ENCODE measurements at regions not wholly inside any gene's neighbourhood (a gene's known extent, or its start where the extent isn't known, plus 50 kb on each side); places are given as distances from the start of the nearest gene placed in this dataset.
"Not testable (repeated sequence)": the region's sequence is repeated elsewhere in the genome, so short reads cannot be mapped to it uniquely, and the experiment has no call there.

GRCh38 chr20:48492015-48492714 lies 335.6 kb downstream of the PREX1 start:
- Histone ChIP-seq H3K4me3 (ENCODE audit: low read depth, low read length, poor library complexity, severe bottlenecking) (no peak overlapping the region), H3K4me1 (ENCODE audit: insufficient read depth, low read length, poor library complexity, severe bottlenecking) (no peaks in the 10 kb centered on the region), H3K9me3 (ENCODE audit: low read depth, low read length, poor library complexity, severe bottlenecking) (no peaks in the 10 kb centered on the region), H3K27me3 (replicated peaks; ENCODE audit: insufficient read depth, low read depth, low read length, poor library complexity) (peaks cover 5% of the 10 kb centered on the region), H3K36me3 (ENCODE audit: insufficient read depth, low read length, poor library complexity, severe bottlenecking) (no peaks in the 10 kb centered on the region), H3K27ac (ENCODE audit: low read depth, low read length, poor library complexity, severe bottlenecking) (no peak overlapping the region)
- ChIA-PET CTCF (no interaction called here), POLR2A (ENCODE audit: low non-redundant PET) (no interaction called here)
- no peak for TF ChIP-seq EZH2 (IDR thresholded peaks at IDR 0.05; ENCODE audit: borderline replicate concordance, low read depth, low read length, poor library complexity, severe bottlenecking)
- TF ChIP-seq, protein P1, sequence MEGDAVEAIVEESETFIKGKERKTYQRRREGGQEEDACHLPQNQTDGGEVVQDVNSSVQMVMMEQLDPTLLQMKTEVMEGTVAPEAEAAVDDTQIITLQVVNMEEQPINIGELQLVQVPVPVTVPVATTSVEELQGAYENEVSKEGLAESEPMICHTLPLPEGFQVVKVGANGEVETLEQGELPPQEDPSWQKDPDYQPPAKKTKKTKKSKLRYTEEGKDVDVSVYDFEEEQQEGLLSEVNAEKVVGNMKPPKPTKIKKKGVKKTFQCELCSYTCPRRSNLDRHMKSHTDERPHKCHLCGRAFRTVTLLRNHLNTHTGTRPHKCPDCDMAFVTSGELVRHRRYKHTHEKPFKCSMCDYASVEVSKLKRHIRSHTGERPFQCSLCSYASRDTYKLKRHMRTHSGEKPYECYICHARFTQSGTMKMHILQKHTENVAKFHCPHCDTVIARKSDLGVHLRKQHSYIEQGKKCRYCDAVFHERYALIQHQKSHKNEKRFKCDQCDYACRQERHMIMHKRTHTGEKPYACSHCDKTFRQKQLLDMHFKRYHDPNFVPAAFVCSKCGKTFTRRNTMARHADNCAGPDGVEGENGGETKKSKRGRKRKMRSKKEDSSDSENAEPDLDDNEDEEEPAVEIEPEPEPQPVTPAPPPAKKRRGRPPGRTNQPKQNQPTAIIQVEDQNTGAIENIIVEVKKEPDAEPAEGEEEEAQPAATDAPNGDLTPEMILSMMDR (conservative IDR thresholded peaks at IDR 0.05; ENCODE audit: low read depth, low read length) = no peak
- intact Hi-C loops (cut with micrococcal nuclease; ENCODE audit: unreplicated experiment) = no loop called here
- DNase-seq (ENCODE audit: low spot score) = no peak
- no TSS peak for BruUV-seq (replicated peaks)

DNA sequence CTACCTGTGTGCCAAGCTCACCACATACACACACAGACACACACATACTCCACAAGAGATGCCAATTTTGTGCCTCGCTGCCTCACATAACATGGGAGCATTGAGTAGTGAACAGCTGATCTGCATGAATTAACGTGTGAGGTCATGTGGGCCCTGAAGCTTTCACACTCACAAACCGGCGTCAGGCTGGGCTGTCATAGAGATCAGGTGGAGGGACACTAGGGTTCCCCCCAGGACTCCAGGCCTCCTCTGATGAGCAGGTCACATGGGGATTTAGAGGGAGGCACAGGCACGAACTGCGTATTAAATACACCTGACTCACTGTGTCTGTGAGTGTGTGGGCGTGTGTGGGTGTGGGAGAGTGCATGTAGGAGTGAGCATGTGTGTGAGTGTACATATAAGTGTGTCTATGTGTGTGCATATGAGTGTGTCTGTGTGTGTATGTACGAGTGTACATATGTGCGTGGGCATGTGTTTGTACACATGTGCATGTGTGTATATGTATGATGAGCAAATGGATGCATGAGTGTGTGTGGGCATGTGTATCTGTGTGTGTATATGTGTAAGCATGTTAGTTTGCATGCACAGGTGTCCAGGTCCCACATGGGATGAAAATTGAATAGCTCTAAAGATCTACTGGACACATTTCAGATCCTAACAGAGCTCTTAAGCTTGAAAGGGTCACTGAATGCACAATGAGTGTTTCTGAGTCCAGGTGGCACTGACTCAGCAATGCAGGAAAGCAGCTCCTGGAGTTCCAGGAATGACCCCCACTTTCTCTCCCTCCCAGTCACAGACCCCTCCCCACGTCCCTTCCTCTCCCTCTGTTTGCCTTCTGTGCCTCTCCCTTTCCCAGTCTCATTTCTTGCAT lies 336.6 kb downstream of the PREX1 start:
- TF ChIP-seq, protein P1 (conservative IDR thresholded peaks at IDR 0.05; ENCODE audit: low read depth, low read length) = no peak
- no peak for TF ChIP-seq EZH2 (IDR thresholded peaks at IDR 0.05; ENCODE audit: borderline replicate concordance, low read depth, low read length, poor library complexity, severe bottlenecking)
- POLR2A ChIA-PET (ENCODE audit: low non-redundant PET) = no interaction called here
- Histone ChIP-seq H3K4me1 (ENCODE audit: insufficient read depth, low read length, poor library complexity, severe bottlenecking) (no peaks in the 10 kb centered on the region), H3K36me3 (ENCODE audit: insufficient read depth, low read length, poor library complexity, severe bottlenecking) (no peaks in the 10 kb centered on the region), H3K4me3 (ENCODE audit: low read depth, low read length, poor library complexity, severe bottlenecking) (no peak overlapping the region), H3K27me3 (replicated peaks; ENCODE audit: insufficient read depth, low read depth, low read length, poor library complexity) (peaks cover 9% of the 10 kb centered on the region), H3K9me3 (ENCODE audit: low read depth, low read length, poor library complexity, severe bottlenecking) (no peaks in the 10 kb centered on the region), H3K27ac (ENCODE audit: low read depth, low read length, poor library complexity, severe bottlenecking) (no peak overlapping the region)
- CTCF ChIA-PET = no interaction called here
- no peak for DNase-seq (ENCODE audit: low spot score)
- BruUV-seq (replicated peaks) = no TSS peak
- intact Hi-C loops (cut with micrococcal nuclease; ENCODE audit: unreplicated experiment) = no loop called here

DNA sequence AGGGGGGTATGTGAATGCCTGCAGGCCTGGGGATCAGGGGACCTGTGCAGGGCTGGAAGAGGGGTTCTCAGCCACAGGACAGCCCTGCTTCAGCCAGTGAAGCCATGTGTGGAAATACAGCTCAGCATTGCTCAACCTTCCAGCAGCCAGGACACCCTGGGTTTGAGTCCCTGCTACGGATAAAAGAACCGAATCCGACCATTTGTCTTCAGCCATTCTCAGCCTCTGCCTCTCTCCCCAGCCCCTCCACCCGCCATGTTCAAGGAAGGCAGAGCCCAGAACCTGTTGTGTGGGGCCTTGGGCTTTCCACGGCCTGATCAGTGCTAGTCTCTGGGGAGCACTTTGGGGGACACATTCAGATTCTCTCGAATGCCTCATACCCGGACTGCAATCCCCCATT lies 337.5 kb downstream of the PREX1 start:
- H3K27ac ChIP-seq (ENCODE audit: low read depth, low read length, poor library complexity, severe bottlenecking); BruUV-seq (replicated peaks); H3K4me1 ChIP-seq (ENCODE audit: insufficient read depth, low read length, poor library complexity, severe bottlenecking); H3K9me3 ChIP-seq (ENCODE audit: low read depth, low read length, poor library complexity, severe bottlenecking); intact Hi-C loops (cut with micrococcal nuclease; ENCODE audit: unreplicated experiment); DNase-seq (ENCODE audit: low spot score); CTCF ChIA-PET; H3K36me3 ChIP-seq (ENCODE audit: insufficient read depth, low read length, poor library complexity, severe bottlenecking); H3K4me3 ChIP-seq (ENCODE audit: low read depth, low read length, poor library complexity, severe bottlenecking); POLR2A ChIA-PET (ENCODE audit: low non-redundant PET): not testable (repeated sequence)
- H3K27me3 ChIP-seq (replicated peaks; ENCODE audit: insufficient read depth, low read depth, low read length, poor library complexity) = peaks cover 11% of the 10 kb centered on the region

All from A673 (cell line).